ENCODE measurements at regions not wholly inside any gene's neighbourhood (a gene's known extent, or its start where the extent isn't known, plus 50 kb on each side); places are given as distances from the start of the nearest gene placed in this dataset.

- no peak for DNase-seq
These were observed 69.2 kb downstream of the INHBA start for GRCh38 chr7:41633690-41634089.

- no peak for DNase-seq
These were observed 72.1 kb downstream of the INHBA start for GRCh38 chr7:41630741-41631140.

- no peak for DNase-seq
These were observed 73.2 kb downstream of the INHBA start for GRCh38 chr7:41629711-41630111.

- no peak for DNase-seq
These were observed 74.0 kb downstream of the INHBA start for GRCh38 chr7:41628901-41629300.

- DNase-seq = no peak
These were observed 75.1 kb downstream of the INHBA start for GRCh38 chr7:41627645-41628298.

- DNase-seq = no peak
These were observed 78.1 kb downstream of the INHBA start for GRCh38 chr7:41624818-41625217.

- no peak for DNase-seq
These were observed 80.7 kb downstream of the INHBA start for GRCh38 chr7:41621953-41622831.

GRCh38 chr7:41617987-41618386 is 84.9 kb downstream of the INHBA start:
- no peak for DNase-seq

GRCh38 chr7:41612798-41613197 is 90.1 kb downstream of the INHBA start:
- no peak for DNase-seq

- DNase-seq = no peak
These were observed 90.5 kb downstream of the INHBA start for GRCh38 chr7:41612386-41612785.

- no peak for DNase-seq
These were observed 94.4 kb downstream of the INHBA start for GRCh38 chr7:41608447-41608846.

GRCh38 chr7:41603985-41604384 is 98.9 kb downstream of the INHBA start:
- no peak for DNase-seq

GRCh38 chr7:41599760-41600159 is 103.1 kb downstream of the INHBA start:
- DNase-seq = no peak

GRCh38 chr7:41592794-41593193 is 110.1 kb downstream of the INHBA start:
- DNase-seq = no peak

- no peak for DNase-seq
These were observed 110.7 kb downstream of the INHBA start for GRCh38 chr7:41592236-41592635.

GRCh38 chr7:41590986-41591385 is 111.9 kb downstream of the INHBA start:
- no peak for DNase-seq

- no peak for DNase-seq
These were observed 114.5 kb downstream of the INHBA start for GRCh38 chr7:41588341-41588740.

- DNase-seq = no peak
These were observed 115.8 kb downstream of the INHBA start for GRCh38 chr7:41586931-41587640.

GRCh38 chr7:41584746-41585145 is 118.1 kb downstream of the INHBA start:
- no peak for DNase-seq

- no peak for DNase-seq
These were observed 120.8 kb downstream of the INHBA start for GRCh38 chr7:41582116-41582515.

- DNase-seq = no peak
These were observed 121.8 kb downstream of the INHBA start for GRCh38 chr7:41581041-41581440.

- DNase-seq = no peak
These were observed 122.6 kb downstream of the INHBA start for GRCh38 chr7:41579961-41580935.

- no peak for DNase-seq
These were observed 124.2 kb downstream of the INHBA start for GRCh38 chr7:41578700-41579099.
